ENCODE measurements at regions not wholly inside any gene's neighbourhood (a gene's known extent, or its start where the extent isn't known, plus 50 kb on each side); places are given as distances from the start of the nearest gene placed in this dataset.

DNA sequence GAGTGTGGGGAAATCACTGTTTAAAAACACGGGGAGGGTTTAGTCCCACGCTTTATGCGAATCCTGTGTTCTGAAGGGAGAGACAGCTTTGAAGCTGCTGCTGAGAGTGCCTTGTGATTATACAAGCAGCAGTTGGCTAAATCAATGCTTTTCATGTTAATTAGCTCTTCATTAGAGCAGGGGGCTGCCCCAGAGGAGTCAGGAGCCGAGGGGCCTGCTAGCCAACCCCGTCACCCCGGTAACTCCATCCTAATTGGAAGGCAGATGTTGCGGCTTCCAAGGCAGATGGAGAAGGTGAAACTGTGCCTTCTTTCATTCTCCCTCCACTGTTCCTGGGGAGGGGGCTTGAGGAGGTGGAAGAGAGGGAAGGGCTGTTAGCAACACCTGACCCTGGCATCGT lies 92.4 kb upstream of the ANKRD34C start:
- H3K9me3 ChIP-seq (ENCODE audit: control insufficient read depth, insufficient read depth, low read length): no peaks in the 10 kb centered on the region
- no peaks in the 10 kb centered on the region for H3K36me3 ChIP-seq (ENCODE audit: control insufficient read depth, insufficient read depth, low read length)
- no peak for DNase-seq (ENCODE audit: low read depth, low spot score)
- H3K27ac ChIP-seq (ENCODE audit: low read length): no peak overlapping the region
- H3K27me3 ChIP-seq (ENCODE audit: control insufficient read depth, insufficient read depth, low read length): no peaks in the 10 kb centered on the region; the same call in 1 of the 2 replicates
- no peaks in the 10 kb centered on the region for H3K4me1 ChIP-seq (ENCODE audit: control insufficient read depth, insufficient read depth, low read length)
- no CpG with 5 or more reads among the region's 8 CpGs for WGBS (ENCODE audit: insufficient coverage, insufficient read length)
- H3K4me3 ChIP-seq (ENCODE audit: low read length): no peak overlapping the region

DNA sequence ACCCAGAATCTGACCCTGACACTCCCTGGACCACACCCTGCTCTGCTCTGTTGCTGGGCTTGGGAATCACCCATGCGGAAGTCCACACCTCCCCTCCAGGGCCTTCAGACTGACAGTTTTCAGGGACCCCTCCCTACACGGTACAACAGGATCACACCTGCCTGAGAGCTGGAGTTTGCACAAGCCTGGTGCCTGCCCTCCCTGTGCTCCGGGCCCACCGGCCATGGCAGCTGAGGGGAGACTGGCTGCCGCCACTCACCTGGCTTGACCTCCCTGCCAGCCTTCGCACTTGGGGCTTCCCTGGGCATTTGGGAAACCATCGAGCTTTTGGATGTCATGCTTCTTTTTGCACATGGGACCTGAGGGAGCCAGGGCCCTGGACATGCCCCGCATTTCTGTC lies 95.9 kb upstream of the ANKRD34C start:
- WGBS (ENCODE audit: insufficient coverage, insufficient read length): no CpG with 5 or more reads among the region's 8 CpGs
- no peaks in the 10 kb centered on the region; the same call in 1 of the 2 replicates for H3K27me3 ChIP-seq (ENCODE audit: control insufficient read depth, insufficient read depth, low read length)
- no peak for DNase-seq (ENCODE audit: low read depth, low spot score)
- H3K4me1 ChIP-seq (ENCODE audit: control insufficient read depth, insufficient read depth, low read length): no peaks in the 10 kb centered on the region
- no peaks in the 10 kb centered on the region for H3K36me3 ChIP-seq (ENCODE audit: control insufficient read depth, insufficient read depth, low read length)
- H3K9me3 ChIP-seq (ENCODE audit: control insufficient read depth, insufficient read depth, low read length): no peaks in the 10 kb centered on the region
- no peak overlapping the region for H3K4me3 ChIP-seq (ENCODE audit: low read length)
- H3K27ac ChIP-seq (ENCODE audit: low read length): no peak overlapping the region

DNA sequence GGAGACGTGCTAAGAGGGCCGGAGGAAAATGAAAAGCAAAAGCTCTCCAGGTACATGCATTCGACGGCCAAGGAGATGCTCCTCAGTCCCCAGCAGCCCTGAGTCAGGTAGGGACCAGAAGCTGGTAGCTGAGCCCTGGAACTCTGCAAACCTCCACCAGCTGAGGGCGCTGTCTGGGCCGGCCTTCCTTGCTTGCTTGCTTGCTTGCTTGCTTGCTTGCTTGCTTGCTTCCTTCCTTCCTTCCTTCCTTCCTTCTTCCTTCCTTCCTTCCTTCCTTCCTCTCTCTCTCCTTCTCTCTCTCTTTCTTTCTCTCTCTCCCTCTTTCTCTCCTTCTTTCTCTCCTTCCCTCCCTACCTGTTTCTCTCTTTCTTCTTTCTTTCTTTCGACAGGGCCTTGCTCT lies 94.6 kb upstream of the RASGRF1 start:
- WGBS (ENCODE audit: insufficient coverage, insufficient read length): no CpG with 5 or more reads among the region's 7 CpGs
- Histone ChIP-seq H3K9me3 (ENCODE audit: control insufficient read depth, insufficient read depth, low read length) (no peaks in the 10 kb centered on the region), H3K36me3 (ENCODE audit: control insufficient read depth, insufficient read depth, low read length) (no peaks in the 10 kb centered on the region), H3K4me1 (ENCODE audit: control insufficient read depth, insufficient read depth, low read length) (no peaks in the 10 kb centered on the region), H3K27me3 (ENCODE audit: control insufficient read depth, insufficient read depth, low read length) (no peaks in the 10 kb centered on the region; the same call in 1 of the 2 replicates), H3K4me3 (ENCODE audit: low read length) (no peak overlapping the region), H3K27ac (ENCODE audit: low read length) (no peak overlapping the region)
- DNase-seq (ENCODE audit: low read depth, low spot score): no peak

DNA sequence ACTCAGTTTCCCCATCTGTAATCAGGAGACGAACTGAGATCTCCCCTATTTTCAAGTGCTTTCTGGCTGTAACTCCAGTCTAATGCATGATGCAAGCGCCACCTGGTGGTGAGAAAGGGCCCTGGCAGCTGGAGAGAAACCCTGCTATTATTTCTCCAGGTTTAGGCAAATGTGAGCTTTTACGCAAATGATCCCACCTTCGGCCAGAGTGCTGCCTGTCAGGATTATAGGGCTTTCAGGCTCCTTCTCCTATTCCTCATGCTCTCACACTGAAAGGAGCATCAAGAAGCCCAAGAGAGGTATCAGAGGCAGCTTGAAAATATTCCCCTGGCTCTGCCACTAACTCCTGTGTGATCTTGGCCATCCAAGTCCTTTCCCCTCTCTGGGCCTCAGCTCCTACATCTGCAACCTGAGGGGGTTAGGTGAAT lies 93.9 kb upstream of the RASGRF1 start:
- WGBS (ENCODE audit: insufficient coverage, insufficient read length): no CpG with 5 or more reads among the region's 4 CpGs
- no peak overlapping the region for H3K27ac ChIP-seq (ENCODE audit: low read length)
- H3K4me1 ChIP-seq (ENCODE audit: control insufficient read depth, insufficient read depth, low read length): no peaks in the 10 kb centered on the region
- no peaks in the 10 kb centered on the region for H3K9me3 ChIP-seq (ENCODE audit: control insufficient read depth, insufficient read depth, low read length)
- no peak for DNase-seq (ENCODE audit: low read depth, low spot score)
- no peaks in the 10 kb centered on the region; the same call in 1 of the 2 replicates for H3K27me3 ChIP-seq (ENCODE audit: control insufficient read depth, insufficient read depth, low read length)
- H3K36me3 ChIP-seq (ENCODE audit: control insufficient read depth, insufficient read depth, low read length): no peaks in the 10 kb centered on the region
- no peak overlapping the region for H3K4me3 ChIP-seq (ENCODE audit: low read length)

DNA sequence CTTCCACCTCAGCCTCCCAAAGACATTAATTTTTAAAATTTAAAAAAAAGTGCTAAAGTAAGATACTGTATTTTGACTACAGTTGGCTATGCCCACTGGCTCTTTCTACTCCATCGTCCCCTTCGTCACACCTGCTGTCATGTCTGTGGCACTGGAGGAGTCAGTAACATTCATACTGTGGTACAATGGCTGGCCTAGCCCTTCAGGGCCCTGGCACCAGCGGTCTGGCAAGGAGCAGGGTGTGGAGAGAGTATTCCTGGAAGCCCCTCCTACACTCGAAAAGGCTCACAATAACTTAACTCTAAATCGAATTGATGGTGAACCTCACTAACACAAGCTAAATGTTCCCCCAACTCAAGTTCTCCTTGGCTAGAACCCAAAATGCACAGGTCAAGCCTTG lies 89.7 kb upstream of the RASGRF1 start:
- Histone ChIP-seq H3K4me3 (ENCODE audit: low read length) (no peak overlapping the region), H3K36me3 (ENCODE audit: control insufficient read depth, insufficient read depth, low read length) (no peaks in the 10 kb centered on the region), H3K27ac (ENCODE audit: low read length) (no peak overlapping the region), H3K9me3 (ENCODE audit: control insufficient read depth, insufficient read depth, low read length) (no peaks in the 10 kb centered on the region), H3K4me1 (ENCODE audit: control insufficient read depth, insufficient read depth, low read length) (no peaks in the 10 kb centered on the region; the same call in 1 of the 2 replicates), H3K27me3 (ENCODE audit: control insufficient read depth, insufficient read depth, low read length) (no peaks in the 10 kb centered on the region)
- no CpG with 5 or more reads among the region's 5 CpGs for WGBS (ENCODE audit: insufficient coverage, insufficient read length)
- no peak for DNase-seq (ENCODE audit: low read depth, low spot score)

DNA sequence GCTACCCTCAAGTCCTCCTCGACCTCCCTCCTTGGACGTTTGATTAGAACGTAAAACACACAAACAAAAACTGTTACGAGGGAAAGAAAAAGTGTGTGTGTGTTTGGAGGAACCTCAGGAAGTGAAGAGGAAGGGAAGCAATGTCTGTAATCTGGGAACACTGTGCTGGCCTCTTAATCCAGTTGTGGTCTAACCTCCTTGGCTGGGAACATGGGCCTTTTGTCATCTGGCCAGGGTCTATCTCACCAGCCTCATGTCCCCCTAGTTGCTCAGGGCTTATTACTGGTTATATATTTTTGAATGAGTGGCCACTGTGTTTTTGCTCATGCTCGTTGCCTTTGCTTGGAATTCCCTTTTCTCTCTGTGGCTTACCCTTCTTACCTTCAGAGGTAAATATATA lies 89.0 kb upstream of the RASGRF1 start:
- no CpG with 5 or more reads among the region's 5 CpGs for WGBS (ENCODE audit: insufficient coverage, insufficient read length)
- Histone ChIP-seq H3K27ac (ENCODE audit: low read length) (no peak overlapping the region), H3K9me3 (ENCODE audit: control insufficient read depth, insufficient read depth, low read length) (no peaks in the 10 kb centered on the region)

DNA sequence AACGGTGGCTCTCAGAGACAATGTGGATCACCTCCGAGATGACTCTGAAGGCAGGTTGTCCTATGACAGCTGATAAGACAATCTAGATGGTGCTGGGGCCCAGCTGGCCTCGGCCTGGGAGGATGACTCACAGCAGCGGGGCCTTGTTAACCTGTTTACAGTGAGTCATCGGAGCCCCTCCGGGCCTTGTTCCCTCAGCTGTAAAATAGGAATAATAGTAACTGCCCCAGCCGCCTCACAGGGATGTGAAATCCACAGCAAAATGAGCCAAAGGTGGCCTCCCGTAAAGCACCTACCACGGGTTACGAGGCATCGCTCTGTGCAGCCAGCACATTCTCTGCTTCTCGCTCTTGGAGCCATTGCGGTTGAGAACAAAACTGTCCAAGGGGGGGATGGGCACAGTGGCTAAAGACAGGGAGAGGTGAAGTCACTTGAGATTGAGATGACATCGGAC lies 88.6 kb upstream of the RASGRF1 start:
- H3K4me1 ChIP-seq (ENCODE audit: control insufficient read depth, insufficient read depth, low read length): no peaks in the 10 kb centered on the region; the same call in 1 of the 2 replicates
- DNase-seq (ENCODE audit: low read depth, low spot score): no peak
- H3K4me3 ChIP-seq (ENCODE audit: low read length): no peak overlapping the region
- no peaks in the 10 kb centered on the region for H3K9me3 ChIP-seq (ENCODE audit: control insufficient read depth, insufficient read depth, low read length)
- no peaks in the 10 kb centered on the region for H3K27me3 ChIP-seq (ENCODE audit: control insufficient read depth, insufficient read depth, low read length)
- no CpG with 5 or more reads among the region's 14 CpGs for WGBS (ENCODE audit: insufficient coverage, insufficient read length)
- no peak overlapping the region for H3K27ac ChIP-seq (ENCODE audit: low read length)
- H3K36me3 ChIP-seq (ENCODE audit: control insufficient read depth, insufficient read depth, low read length): no peaks in the 10 kb centered on the region

More for the DNA sequence above, 89.0 kb upstream of the RASGRF1 start:
- DNase-seq (ENCODE audit: low read depth, low spot score): no peak
- H3K4me1 ChIP-seq (ENCODE audit: control insufficient read depth, insufficient read depth, low read length): no peaks in the 10 kb centered on the region; the same call in 1 of the 2 replicates
- H3K4me3 ChIP-seq (ENCODE audit: low read length): no peak overlapping the region
- no peaks in the 10 kb centered on the region for H3K27me3 ChIP-seq (ENCODE audit: control insufficient read depth, insufficient read depth, low read length)
- no peaks in the 10 kb centered on the region for H3K36me3 ChIP-seq (ENCODE audit: control insufficient read depth, insufficient read depth, low read length)

DNA sequence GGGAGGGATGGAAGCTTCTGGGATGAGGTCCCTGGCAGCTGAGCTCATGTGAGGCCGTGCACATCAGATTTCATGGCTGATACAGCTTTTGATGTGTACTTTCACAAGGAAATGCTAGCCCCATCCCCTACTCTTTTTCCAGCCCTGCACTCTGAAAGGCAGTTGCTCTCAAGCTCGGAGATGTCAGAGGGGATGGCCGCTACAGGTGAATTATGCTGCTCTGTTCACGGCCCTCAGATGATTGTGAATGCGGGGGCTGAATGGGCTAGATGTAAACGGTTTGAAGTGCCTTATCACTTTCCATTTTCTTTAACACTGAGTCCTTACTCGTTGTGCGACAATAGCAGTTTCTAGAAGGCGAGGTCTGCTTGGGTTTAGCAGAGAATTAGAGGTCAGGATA lies 88.0 kb upstream of the RASGRF1 start:
- Histone ChIP-seq H3K9me3 (ENCODE audit: control insufficient read depth, insufficient read depth, low read length) (no peaks in the 10 kb centered on the region), H3K27ac (ENCODE audit: low read length) (no peak overlapping the region), H3K4me3 (ENCODE audit: low read length) (no peak overlapping the region), H3K4me1 (ENCODE audit: control insufficient read depth, insufficient read depth, low read length) (no peaks in the 10 kb centered on the region; the same call in 1 of the 2 replicates), H3K27me3 (ENCODE audit: control insufficient read depth, insufficient read depth, low read length) (no peaks in the 10 kb centered on the region), H3K36me3 (ENCODE audit: control insufficient read depth, insufficient read depth, low read length) (no peaks in the 10 kb centered on the region)
- DNase-seq (ENCODE audit: low read depth, low spot score): no peak
- no CpG with 5 or more reads among the region's 9 CpGs for WGBS (ENCODE audit: insufficient coverage, insufficient read length)

DNA sequence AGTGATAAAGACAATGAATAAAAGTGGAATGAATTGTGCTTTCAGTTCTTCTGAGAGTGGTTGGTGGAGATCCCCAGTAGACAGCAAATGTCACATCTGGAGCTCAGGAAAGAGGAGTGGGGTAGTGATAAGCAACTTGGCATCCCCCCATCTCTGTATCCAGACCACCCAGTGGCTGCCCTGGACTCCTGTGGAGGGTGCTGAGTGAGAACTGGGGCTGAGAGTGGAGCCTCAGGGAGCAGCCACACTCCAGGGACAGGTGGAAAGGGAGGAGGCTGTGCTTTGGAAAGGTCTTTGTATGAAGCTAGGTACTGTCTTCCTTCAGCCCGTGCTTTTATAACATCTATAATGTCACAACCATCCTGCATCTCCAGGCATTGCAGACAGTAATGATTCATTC lies 85.6 kb upstream of the RASGRF1 start:
- Histone ChIP-seq H3K9me3 (ENCODE audit: control insufficient read depth, insufficient read depth, low read length) (no peaks in the 10 kb centered on the region), H3K36me3 (ENCODE audit: control insufficient read depth, insufficient read depth, low read length) (no peaks in the 10 kb centered on the region), H3K27ac (ENCODE audit: low read length) (no peak overlapping the region), H3K4me3 (ENCODE audit: low read length) (no peak overlapping the region), H3K4me1 (ENCODE audit: control insufficient read depth, insufficient read depth, low read length) (peaks cover 2% of the 10 kb centered on the region; the same call in 1 of the 2 replicates), H3K27me3 (ENCODE audit: control insufficient read depth, insufficient read depth, low read length) (no peaks in the 10 kb centered on the region)
- no peak for DNase-seq (ENCODE audit: low read depth, low spot score)
- no CpG with 5 or more reads among the region's 1 CpG for WGBS (ENCODE audit: insufficient coverage, insufficient read length)

DNA sequence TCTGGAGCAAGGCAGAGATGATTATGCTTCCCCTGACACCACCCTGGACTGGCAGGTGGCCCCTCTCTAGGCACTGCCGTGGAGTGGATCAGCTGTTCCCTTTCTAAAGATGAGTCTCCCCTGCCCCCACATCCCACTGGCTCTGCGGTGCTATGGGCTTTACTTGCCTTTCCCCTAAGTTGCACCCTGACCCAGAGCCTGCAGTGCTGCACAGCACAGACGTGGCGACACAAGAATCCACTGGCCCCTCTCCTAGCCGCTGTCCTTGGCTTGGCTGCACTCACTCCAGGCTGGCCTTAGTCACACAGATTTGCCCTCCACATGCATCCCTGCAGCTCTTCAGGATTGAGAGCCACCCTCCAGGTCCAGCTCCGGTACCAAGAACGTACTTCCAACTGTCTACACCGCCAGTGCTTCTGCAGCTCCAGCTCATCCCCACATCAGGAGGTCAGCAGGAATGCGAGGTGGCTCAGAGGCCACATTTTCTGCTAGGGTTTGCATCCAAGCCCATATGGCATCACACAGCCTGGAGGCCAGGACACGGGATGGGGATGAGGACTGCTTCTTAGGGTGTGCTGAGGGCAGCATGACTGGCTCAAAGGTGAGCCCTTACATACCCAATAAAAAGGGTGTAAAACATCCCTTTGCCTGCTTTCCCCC lies 82.4 kb upstream of the RASGRF1 start:
- Histone ChIP-seq H3K4me3 (ENCODE audit: low read length) (no peak overlapping the region), H3K27ac (ENCODE audit: low read length) (no peak overlapping the region), H3K27me3 (ENCODE audit: control insufficient read depth, insufficient read depth, low read length) (no peaks in the 10 kb centered on the region), H3K36me3 (ENCODE audit: control insufficient read depth, insufficient read depth, low read length) (no peaks in the 10 kb centered on the region), H3K4me1 (ENCODE audit: control insufficient read depth, insufficient read depth, low read length) (peaks cover 2% of the 10 kb centered on the region; the same call in 1 of the 2 replicates), H3K9me3 (ENCODE audit: control insufficient read depth, insufficient read depth, low read length) (no peaks in the 10 kb centered on the region)
- no CpG with 5 or more reads among the region's 10 CpGs for WGBS (ENCODE audit: insufficient coverage, insufficient read length)
- DNase-seq (ENCODE audit: low read depth, low spot score): no peak

DNA sequence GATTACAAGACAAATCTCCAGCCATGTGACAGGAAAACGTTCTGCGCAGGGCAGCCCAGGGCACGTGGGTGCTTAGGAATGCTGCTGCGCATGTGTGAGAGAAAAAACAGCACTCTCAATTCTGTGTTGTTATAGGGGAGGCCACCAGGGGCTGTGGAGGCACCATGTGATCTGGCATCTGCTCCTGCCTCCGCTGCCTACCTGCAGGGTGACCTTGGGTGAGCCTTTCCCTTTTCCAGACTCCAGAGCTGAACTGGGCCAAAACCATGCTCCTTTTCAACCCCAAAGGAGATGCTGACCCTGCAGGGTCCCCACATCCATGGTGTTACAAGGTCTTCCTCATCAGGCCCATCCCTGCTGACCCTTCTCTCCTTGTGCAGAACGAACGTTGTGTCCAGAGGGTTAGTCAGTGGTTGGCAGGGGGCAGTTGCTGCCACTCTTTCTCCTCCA lies 81.5 kb upstream of the RASGRF1 start:
- DNase-seq (ENCODE audit: low read depth, low spot score): no peak
- Histone ChIP-seq H3K4me3 (ENCODE audit: low read length) (no peak overlapping the region), H3K9me3 (ENCODE audit: control insufficient read depth, insufficient read depth, low read length) (no peaks in the 10 kb centered on the region), H3K4me1 (ENCODE audit: control insufficient read depth, insufficient read depth, low read length) (peaks cover 2% of the 10 kb centered on the region; the same call in 1 of the 2 replicates), H3K36me3 (ENCODE audit: control insufficient read depth, insufficient read depth, low read length) (no peaks in the 10 kb centered on the region), H3K27ac (ENCODE audit: low read length) (no peak overlapping the region), H3K27me3 (ENCODE audit: control insufficient read depth, insufficient read depth, low read length) (no peaks in the 10 kb centered on the region)
- no CpG with 5 or more reads among the region's 7 CpGs for whole genome bisulfite sequencing (ENCODE audit: insufficient coverage, insufficient read length)
